ENCODE measurements at regions not wholly inside any gene's neighbourhood (a gene's known extent, or its start where the extent isn't known, plus 50 kb on each side); places are given as distances from the start of the nearest gene placed in this dataset.

GRCh38 chr2:137769406-137769805, 194.9 kb upstream of the HNMT start:
- no peaks in the 10 kb centered on the region for H3K4me1 ChIP-seq
- H3K36me3 ChIP-seq, result no peaks in the 10 kb centered on the region
- H3K9me3 ChIP-seq, result no peaks in the 10 kb centered on the region
- DNase-seq, result no peak
- no peak overlapping the region for H3K4me3 ChIP-seq (ENCODE audit: low read depth, low read length)
- no peaks in the 10 kb centered on the region for H3K27me3 ChIP-seq
- TF ChIP-seq CTCF (IDR thresholded peaks at IDR 0.05; ENCODE audit: low read depth, low read length), result no peak

- Histone ChIP-seq H3K27me3 (no peaks in the 10 kb centered on the region), H3K4me1 (no peaks in the 10 kb centered on the region), H3K4me3 (ENCODE audit: low read depth, low read length) (no peak overlapping the region), H3K36me3 (no peaks in the 10 kb centered on the region), H3K9me3 (no peaks in the 10 kb centered on the region)
- DNase-seq, result no peak
- no peak for TF ChIP-seq CTCF (IDR thresholded peaks at IDR 0.05; ENCODE audit: low read depth, low read length)
Measured at GRCh38 chr2:137770166-137770565, 194.1 kb upstream of the HNMT start.

GRCh38 chr2:137771064-137771463, 193.2 kb upstream of the HNMT start:
- H3K27me3 ChIP-seq, result no peaks in the 10 kb centered on the region
- H3K9me3 ChIP-seq, result no peaks in the 10 kb centered on the region
- H3K36me3 ChIP-seq, result no peaks in the 10 kb centered on the region
- DNase-seq, result no peak
- no peak for TF ChIP-seq CTCF (IDR thresholded peaks at IDR 0.05; ENCODE audit: low read depth, low read length)
- H3K4me3 ChIP-seq (ENCODE audit: low read depth, low read length), result no peak overlapping the region
- H3K4me1 ChIP-seq, result no peaks in the 10 kb centered on the region

GRCh38 chr2:137772451-137772850, 191.8 kb upstream of the HNMT start:
- Histone ChIP-seq H3K4me3 (ENCODE audit: low read depth, low read length) (no peak overlapping the region), H3K4me1 (no peaks in the 10 kb centered on the region), H3K27me3 (no peaks in the 10 kb centered on the region), H3K9me3 (no peaks in the 10 kb centered on the region), H3K36me3 (no peaks in the 10 kb centered on the region)
- no peak for TF ChIP-seq CTCF (IDR thresholded peaks at IDR 0.05; ENCODE audit: low read depth, low read length)
- no peak for DNase-seq

GRCh38 chr2:137775529-137775928, 188.7 kb upstream of the HNMT start:
- Histone ChIP-seq H3K27me3 (no peaks in the 10 kb centered on the region), H3K4me1 (no peaks in the 10 kb centered on the region), H3K36me3 (no peaks in the 10 kb centered on the region), H3K9me3 (no peaks in the 10 kb centered on the region), H3K4me3 (ENCODE audit: low read depth, low read length) (no peak overlapping the region)
- no peak for DNase-seq
- TF ChIP-seq CTCF (IDR thresholded peaks at IDR 0.05; ENCODE audit: low read depth, low read length), result no peak

GRCh38 chr2:137776697-137777096, 187.6 kb upstream of the HNMT start:
- Histone ChIP-seq H3K4me3 (ENCODE audit: low read depth, low read length) (no peak overlapping the region), H3K27me3 (no peaks in the 10 kb centered on the region), H3K9me3 (no peaks in the 10 kb centered on the region), H3K4me1 (no peaks in the 10 kb centered on the region), H3K36me3 (no peaks in the 10 kb centered on the region)
- DNase-seq, result no peak
- TF ChIP-seq CTCF (IDR thresholded peaks at IDR 0.05; ENCODE audit: low read depth, low read length), result no peak

Measured in BE2C (cell line).